NCI-H1048 (cell line): ENCODE measurements at regions not wholly inside any gene's neighbourhood (a gene's known extent, or its start where the extent isn't known, plus 50 kb on each side); places are given as distances from the start of the nearest gene placed in this dataset.

Source experiments
- DNase-seq: peaks from one replicate; lab custom pipeline; 2025; lab: John Stamatoyannopoulos, UW

DNA sequence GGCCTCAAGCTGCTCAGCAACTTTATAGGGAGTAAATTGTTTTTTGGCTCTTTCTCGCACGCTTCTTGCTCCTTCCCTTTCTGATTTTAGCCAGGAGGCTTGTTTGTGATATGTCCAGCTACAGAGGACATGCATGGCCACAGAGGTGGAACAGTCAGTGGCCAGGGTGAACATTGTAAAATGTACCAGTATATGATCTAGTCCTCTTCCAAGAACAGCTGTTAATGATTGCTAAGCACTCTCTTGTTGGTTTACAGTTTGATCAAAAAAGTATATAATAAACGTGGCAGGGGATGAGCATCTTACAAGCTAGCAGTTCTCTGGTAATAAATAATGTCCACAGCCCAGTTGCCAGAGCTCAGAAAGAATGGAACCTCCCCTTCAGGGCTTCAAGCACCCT lies 461.7 kb upstream of the DYNLRB2 start:
- no peak for DNase-seq

- DNase-seq: no peak
These were observed 463.1 kb upstream of the DYNLRB2 start for GRCh38 chr16:80077696-80078095.

DNA sequence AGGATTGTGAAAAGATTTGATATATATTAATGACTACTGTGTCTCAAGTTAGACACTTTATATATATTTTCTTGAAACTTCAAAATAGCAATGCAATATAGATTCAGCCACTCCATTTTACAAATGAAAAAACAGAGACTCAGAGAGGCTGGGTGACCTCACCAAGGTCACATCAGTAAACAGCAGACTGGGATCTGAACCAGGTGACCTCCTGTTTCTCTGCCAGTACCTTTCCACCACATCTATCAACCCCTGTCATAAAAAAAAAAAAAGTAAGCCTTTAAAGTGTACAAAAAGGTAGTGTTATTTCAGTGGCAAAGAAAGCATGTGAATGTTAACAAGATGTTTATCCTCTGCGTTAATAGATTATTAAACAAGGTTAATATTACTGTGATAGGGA lies 466.5 kb upstream of the DYNLRB2 start:
- DNase-seq: no peak

GRCh38 chr16:80071964-80072456 lies 468.8 kb upstream of the DYNLRB2 start:
- no peak for DNase-seq

DNA sequence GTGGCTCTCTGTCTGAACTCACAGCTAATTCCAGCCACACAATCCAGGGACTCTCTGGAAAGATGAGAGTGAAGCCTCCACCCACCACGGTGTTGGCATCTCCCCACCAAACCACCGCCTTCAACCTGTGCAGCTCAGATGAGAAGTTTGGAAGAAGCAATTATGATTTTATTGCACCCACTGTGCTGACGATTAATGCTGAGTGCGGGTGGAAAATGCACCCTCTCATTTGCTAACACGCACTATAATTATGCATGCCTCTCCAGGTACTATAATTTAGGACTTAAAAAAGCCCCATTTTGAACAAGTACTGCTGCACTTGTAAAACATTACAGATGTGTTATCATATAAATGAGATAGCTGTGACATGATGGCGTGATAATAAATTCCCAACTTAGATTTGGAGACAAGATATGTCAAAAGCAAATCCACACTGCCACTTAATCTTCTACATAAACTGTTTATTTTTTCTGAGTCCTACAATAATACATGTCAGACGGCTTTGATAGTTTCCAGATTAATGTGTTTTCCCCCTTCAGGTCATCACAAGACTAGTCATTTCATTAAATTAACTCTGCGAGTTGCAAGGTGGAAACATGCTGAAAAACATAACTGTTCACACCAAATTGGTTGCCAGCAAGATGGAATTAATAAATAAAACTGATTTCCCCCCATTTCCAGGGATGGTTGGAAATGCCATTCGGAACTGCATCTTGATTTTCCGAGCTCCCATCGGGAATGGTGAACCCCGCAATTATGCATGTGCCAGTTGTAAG lies 466.5 kb upstream of the MAF start:
- DNase-seq: no peak

GRCh38 chr16:80065541-80065940 lies 465.0 kb upstream of the MAF start:
- DNase-seq: no peak

GRCh38 chr16:80063713-80064069 lies 463.2 kb upstream of the MAF start:
- no peak for DNase-seq

DNA sequence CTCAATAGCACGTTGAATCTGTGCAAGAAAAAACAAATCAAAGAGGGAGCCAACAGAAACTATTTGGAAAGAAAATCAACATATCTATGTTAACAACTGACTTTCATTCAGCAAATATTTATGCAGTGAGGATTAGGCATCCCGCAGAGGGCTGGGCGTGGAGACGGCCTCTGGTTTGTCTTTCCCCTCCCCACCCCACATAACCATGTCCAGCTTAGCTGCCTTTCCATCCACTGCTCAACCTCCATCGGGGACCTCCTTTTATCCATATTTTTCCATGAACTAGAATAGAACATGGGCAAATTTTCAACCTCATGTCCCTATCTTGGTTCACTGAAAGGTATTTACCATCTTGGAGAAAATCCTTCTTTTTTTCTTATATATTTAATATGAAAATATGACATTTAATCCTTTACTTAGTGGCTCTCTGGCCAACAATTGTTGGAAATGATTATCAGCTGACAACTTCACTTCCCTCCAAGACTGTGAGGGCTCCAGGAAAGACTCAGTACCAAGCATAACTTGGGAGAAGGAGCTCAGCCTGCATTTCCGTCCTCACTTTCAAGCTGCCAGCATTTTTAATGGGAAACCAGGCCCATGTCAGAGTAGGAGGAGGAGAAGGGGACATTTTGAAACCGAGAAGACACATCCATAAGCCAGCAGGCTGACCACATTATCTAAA lies 462.6 kb upstream of the MAF start:
- no peak for DNase-seq

- no peak for DNase-seq
These were observed 462.0 kb upstream of the MAF start for GRCh38 chr16:80062361-80063030.

GRCh38 chr16:80060470-80060869 lies 459.9 kb upstream of the MAF start:
- no peak for DNase-seq

DNA sequence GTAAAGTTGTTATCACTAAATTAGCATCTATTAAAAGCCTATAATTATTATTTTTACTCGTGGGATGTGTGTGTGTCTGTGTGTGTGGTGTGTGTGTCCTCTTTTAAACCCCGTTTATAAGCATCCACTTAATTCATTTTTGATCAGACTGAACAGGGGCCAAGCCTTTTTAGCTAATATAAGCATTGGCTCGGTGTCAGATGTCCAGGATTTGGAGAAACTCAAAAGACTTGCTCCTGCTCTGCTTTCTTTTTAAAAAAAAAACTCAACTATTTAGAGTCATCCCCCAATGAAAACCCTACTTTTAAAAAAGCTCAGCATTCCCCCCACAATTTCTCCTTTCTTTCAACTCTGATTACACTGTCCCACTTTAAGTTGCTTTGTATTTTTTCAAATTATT lies 459.3 kb upstream of the MAF start:
- DNase-seq: no peak

DNA sequence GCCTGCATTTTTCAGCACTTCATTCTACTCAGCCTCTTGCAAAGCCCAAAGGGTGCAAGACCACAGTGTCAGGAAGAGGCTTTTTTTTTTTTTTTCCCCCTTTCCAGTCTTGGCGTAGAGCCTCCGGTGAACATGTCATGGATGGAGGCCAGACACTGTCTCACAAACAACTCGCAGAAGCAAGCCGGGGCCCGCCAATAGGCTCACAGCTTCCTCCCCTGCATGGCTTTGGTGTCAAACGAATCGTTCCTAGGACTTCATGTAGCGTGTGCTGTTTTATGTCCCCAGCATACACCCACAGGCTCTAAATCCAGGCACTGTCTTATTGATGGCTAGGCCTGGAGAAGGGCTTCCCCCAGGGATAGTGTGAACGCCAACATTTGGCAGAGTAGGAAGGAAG lies 457.7 kb upstream of the MAF start:
- DNase-seq: no peak

DNA sequence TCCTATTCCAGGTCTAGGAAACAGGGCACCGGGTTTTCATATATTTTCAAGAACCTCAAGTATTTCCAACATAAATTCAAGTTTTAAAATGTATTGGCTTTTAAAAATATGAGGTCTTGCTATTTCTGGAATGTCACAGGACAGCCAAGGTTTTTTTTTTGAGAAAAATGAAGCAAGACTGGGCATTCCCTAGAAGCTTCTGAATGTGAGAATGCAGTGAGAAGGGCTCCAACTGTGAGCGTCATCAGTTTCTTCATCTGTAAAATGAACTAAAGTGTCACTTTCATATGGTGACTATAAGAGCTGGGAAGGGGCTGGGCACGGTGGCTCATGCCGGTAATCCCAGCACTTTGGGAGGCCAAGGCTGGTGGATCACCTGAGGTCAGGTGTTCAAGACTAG lies 455.8 kb upstream of the MAF start:
- DNase-seq: no peak

DNA sequence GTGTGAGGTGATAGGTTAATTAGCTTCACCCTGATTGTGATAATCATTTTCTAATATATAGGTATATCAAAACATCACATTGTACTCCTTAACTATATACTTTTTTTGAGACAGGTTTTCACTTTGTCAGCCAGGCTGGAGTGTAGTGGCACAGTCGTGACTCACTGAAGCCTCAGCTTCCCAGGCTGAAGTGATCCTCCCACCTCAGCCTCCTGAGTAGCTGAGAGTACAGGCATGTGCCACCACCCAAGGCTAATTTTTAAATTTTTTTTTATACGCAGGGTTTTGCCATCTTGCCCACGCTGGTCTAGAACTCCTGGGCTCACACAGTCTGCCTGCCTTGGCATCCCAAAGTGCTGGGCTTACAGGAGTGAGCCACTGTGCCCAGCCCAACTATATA lies 455.3 kb upstream of the MAF start:
- no peak for DNase-seq

- DNase-seq: no peak
These were observed 454.1 kb upstream of the MAF start for GRCh38 chr16:80054647-80055046.

DNA sequence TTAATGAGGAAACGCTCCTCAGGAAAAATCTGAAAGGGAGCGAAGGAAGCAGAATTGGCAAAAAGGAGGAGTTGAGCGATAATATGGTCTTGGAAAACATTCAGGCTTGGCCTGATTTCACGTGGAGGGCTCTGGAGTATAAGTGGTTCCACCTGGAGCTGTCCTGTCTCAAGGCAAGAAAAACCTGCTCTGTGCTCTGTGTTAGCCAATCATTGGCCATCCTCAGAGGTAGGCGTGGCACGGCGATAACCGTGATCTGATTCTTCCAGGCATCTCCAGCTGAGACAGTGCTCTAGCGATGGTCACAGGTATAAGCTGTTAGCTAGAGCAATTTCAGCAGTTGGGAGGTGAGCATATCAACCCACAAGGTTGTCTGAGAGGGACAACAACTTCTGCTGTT lies 450.5 kb upstream of the MAF start:
- no peak for DNase-seq

DNA sequence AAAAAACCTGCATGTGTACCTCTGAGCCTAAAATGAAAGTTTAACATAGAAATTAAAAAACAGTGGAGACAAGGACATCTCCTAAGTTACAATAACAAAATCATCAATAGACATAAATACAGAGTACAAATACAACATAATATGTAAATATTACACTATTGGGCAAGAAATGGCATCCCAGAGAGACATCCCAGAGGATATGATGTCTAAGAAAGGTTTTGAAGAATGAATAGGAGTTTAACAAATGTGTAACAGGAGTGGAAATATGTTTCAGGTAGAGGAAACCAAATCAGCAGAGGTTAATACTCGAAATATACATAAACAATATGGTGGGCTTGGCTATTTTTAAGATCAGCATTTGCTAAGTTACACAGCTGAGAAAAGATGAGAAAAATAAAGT lies 447.7 kb upstream of the MAF start:
- DNase-seq: no peak

DNA sequence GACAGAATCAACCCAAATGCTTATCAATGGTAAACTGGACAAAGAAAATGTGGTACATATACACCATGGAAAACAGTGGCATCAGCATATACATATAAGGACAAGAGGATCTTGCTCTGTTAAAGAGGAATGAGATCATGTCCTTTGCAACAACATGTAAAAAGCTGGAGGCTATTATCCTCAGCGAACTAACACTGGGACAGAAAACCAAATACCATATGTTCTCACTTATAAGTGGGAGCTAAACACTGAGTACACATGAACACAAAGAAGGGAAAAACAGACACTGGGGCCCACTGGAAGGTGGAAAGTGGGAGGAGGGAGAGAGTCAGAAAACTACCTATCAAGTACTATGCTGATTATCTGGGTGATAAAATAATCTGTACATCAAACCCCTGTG lies 447.3 kb upstream of the MAF start:
- DNase-seq: no peak

- DNase-seq: no peak
These were observed 446.3 kb upstream of the MAF start for GRCh38 chr16:80046848-80047247.

- no peak for DNase-seq
These were observed 445.7 kb upstream of the MAF start for GRCh38 chr16:80046261-80046660.

DNA sequence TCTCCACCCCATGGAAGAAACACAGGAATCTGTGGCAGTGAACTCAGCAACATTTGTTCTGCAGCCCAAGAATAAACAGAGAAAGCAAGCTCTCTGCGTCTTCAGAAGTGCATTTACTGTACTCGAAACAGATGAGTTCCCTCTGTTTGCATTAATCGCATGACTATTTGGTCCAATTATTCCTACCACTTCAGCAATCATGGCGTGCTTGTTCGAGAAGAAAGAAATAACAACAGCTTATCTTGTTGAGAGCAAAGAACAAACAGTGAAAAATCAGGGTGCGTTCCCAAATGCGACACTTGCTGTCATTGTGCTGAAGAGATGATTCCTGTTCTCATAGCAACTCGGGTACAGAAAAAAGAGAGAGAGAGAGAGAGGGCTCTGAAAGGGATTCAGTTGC lies 445.3 kb upstream of the MAF start:
- no peak for DNase-seq

DNA sequence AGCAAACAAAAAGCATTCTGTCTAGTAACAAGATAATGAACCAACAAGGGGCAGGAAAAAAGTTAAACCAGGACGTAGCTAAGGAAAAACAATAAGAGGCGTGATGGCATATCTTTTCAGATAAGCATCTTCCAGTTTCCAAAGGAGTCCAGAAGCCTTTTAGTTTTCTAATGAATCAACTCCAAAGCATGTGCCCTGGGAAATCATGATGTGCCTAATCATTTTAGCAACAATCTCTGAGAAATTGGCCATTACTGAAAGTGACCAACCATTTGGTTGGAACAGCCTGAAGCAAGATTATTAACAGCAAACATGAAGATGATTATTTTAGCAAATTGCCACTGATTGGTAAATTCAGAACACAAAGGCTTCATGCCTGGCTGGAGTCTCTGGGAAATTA lies 440.9 kb upstream of the MAF start:
- DNase-seq: no peak

- DNase-seq: no peak
These were observed 440.3 kb upstream of the MAF start for GRCh38 chr16:80040814-80041213.
